Liver (tissue), 8 donors: ENCODE measurements at regions not wholly inside any gene's neighbourhood (a gene's known extent, or its start where the extent isn't known, plus 50 kb on each side); places are given as distances from the start of the nearest gene placed in this dataset.

ENCODE experiments used
- DNase-seq: peaks from one replicate; pipeline ENCODE4 v3.0.0-alpha.2; 2017; ENCODE audit warnings: low spot score
- H3K27ac ChIP-seq, 2 donors: one replicate each; pipeline ENCODE4 v1.7.0; 2013; ENCODE audit warnings: inconsistent platforms in 2 of 2, low read length in 2 of 2, control low read depth in 1 of 2, low read depth in 1 of 2, mild to moderate bottlenecking in 1 of 2
- H3K27me3 ChIP-seq, 4 donors: one replicate each; pipeline versions ENCODE4 v1.6.1 to v1.7.0; 2013; ENCODE audit warnings: low read length in 3 of 4, inconsistent platforms in 1 of 4, mild to moderate bottlenecking in 1 of 4, moderate library complexity in 1 of 4; ENCODE audit not compliant: control insufficient read depth in 4 of 4, insufficient read depth in 4 of 4
- H3K36me3 ChIP-seq, 4 donors: one replicate each; pipeline versions ENCODE4 v1.6.1 to v1.7.0; 2013; ENCODE audit warnings: low read length in 3 of 4, mild to moderate bottlenecking in 3 of 4, low read depth in 1 of 4, moderate library complexity in 1 of 4; ENCODE audit not compliant: control insufficient read depth in 4 of 4, insufficient read depth in 3 of 4
- H3K4me1 ChIP-seq, 4 donors: one replicate each; pipeline versions ENCODE4 v1.6.1 to v1.7.0; 2013; ENCODE audit warnings: low read length in 3 of 4, mild to moderate bottlenecking in 3 of 4, moderate library complexity in 1 of 4; ENCODE audit not compliant: control insufficient read depth in 4 of 4, insufficient read depth in 4 of 4
- H3K4me3 ChIP-seq, 3 donors: one replicate each; pipeline versions ENCODE4 v1.6.1 to v1.7.0; 2013; ENCODE audit warnings: low read length in 3 of 3, control low read depth in 1 of 3, low read depth in 1 of 3, mild to moderate bottlenecking in 1 of 3
- H3K9ac ChIP-seq, 2 donors: one replicate each; pipeline ENCODE4 v1.7.0; 2013; ENCODE audit warnings: low read length in 2 of 2, mild to moderate bottlenecking in 2 of 2, moderate library complexity in 2 of 2, control low read depth in 1 of 2, low read depth in 1 of 2
- H3K9me3 ChIP-seq, 4 donors: one replicate each; pipeline versions ENCODE4 v1.6.1 to v1.7.0; 2013; ENCODE audit warnings: low read length in 3 of 4; ENCODE audit not compliant: control insufficient read depth in 4 of 4
- ATF3 ChIP-seq: IDR thresholded peaks from 2 replicates; pipeline ENCODE4 v1.6.1; 2016; ENCODE audit warnings: antibody characterized with exemption
- EGR1 ChIP-seq, 2 donors: IDR thresholded peaks; 2 replicates each; pipeline ENCODE4 v1.6.1; 2016 to 2018; ENCODE audit warnings: antibody characterized with exemption in 2 of 2, low read depth in 2 of 2
- FOXA1 ChIP-seq: IDR thresholded peaks from 2 replicates; pipeline ENCODE4 v1.6.1; 2016; ENCODE audit warnings: antibody characterized with exemption
- FOXA2 ChIP-seq: IDR thresholded peaks from 2 replicates; pipeline ENCODE4 v1.6.1; 2016; ENCODE audit warnings: antibody characterized with exemption
- GABPA ChIP-seq, 2 donors: IDR thresholded peaks in 1 of 2; conservative IDR thresholded peaks in 1 of 2; 2 replicates each; pipeline ENCODE4 v1.6.1; 2016; ENCODE audit warnings: antibody characterized with exemption in 2 of 2, mild to moderate bottlenecking in 1 of 2, moderate library complexity in 1 of 2
- HNF4A ChIP-seq, 2 donors: conservative IDR thresholded peaks; 2 replicates each; pipeline ENCODE4 v1.6.1; 2016; ENCODE audit warnings: antibody characterized with exemption in 2 of 2, mild to moderate bottlenecking in 2 of 2
- HNF4G ChIP-seq: IDR thresholded peaks from 2 replicates; pipeline ENCODE4 v1.6.1; 2016; ENCODE audit warnings: antibody characterized with exemption
- JUND ChIP-seq, 2 donors: IDR thresholded peaks; 2 replicates each; pipeline ENCODE4 v1.6.1; 2016; ENCODE audit warnings: antibody characterized with exemption in 2 of 2
- NR2F2 ChIP-seq: IDR thresholded peaks from 2 replicates; pipeline ENCODE4 v1.6.1; 2016; ENCODE audit warnings: antibody characterized with exemption
- RAD21 ChIP-seq, 2 donors: IDR thresholded peaks; 2 replicates each; pipeline ENCODE4 v1.6.1; 2016; ENCODE audit warnings: antibody characterized with exemption in 2 of 2, mild to moderate bottlenecking in 2 of 2
- REST ChIP-seq: IDR thresholded peaks from 2 replicates; pipeline ENCODE4 v1.6.1; 2016; ENCODE audit warnings: antibody characterized with exemption, mild to moderate bottlenecking
- RXRA ChIP-seq, 2 donors: IDR thresholded peaks; 2 replicates each; pipeline ENCODE4 v1.6.1; 2017 to 2018; ENCODE audit warnings: antibody characterized with exemption in 2 of 2, mild to moderate bottlenecking in 1 of 2
- SP1 ChIP-seq: IDR thresholded peaks from 2 replicates; pipeline ENCODE4 v1.6.1; 2018; ENCODE audit warnings: antibody characterized with exemption, mild to moderate bottlenecking
- TAF1 ChIP-seq: conservative IDR thresholded peaks from 2 replicates; pipeline ENCODE4 v1.6.1; 2016; ENCODE audit warnings: antibody characterized with exemption, mild to moderate bottlenecking
- YY1 ChIP-seq: IDR thresholded peaks from 2 replicates; pipeline ENCODE4 v1.6.1; 2016; ENCODE audit warnings: antibody characterized with exemption, mild to moderate bottlenecking
- ZBTB33 ChIP-seq: IDR thresholded peaks from 2 replicates; pipeline ENCODE4 v1.6.1; 2016; ENCODE audit warnings: antibody characterized with exemption
- WGBS: extraction: QIAGEN DNeasy Blood & Tissue Kit; methylation state at CpG from one replicate; pipeline ENCODE4 v1.1.7; 2013; 5-methylcytosine and 5-hydroxymethylcytosine counted together
- TF ChIP-seq, protein P1 (sequence below): IDR thresholded peaks from 2 replicates; pipeline ENCODE4 v1.6.1; 2016; ENCODE audit warnings: antibody characterized with exemption
- TF ChIP-seq, protein P2 (sequence below): fragments of 150-350 bp; IDR thresholded peaks from 2 replicates; pipeline ENCODE4 v1.5.1; 2017; ENCODE audit warnings: improper control_type of control experiment, low read depth, low read length; ENCODE audit not compliant: missing input control
- donor health status: healthy.
- donor health status: healthy.
- donor health status: healthy.
- donor health status: healthy.
- donor health status: healthy.

- no peak for DNase-seq
- H3K4me1 ChIP-seq = peaks cover 0 to 3% (median 0%) of the 10 kb centered on the region in 4 donors
- no peaks in the 10 kb centered on the region for H3K36me3 ChIP-seq
- no peaks in the 10 kb centered on the region for H3K9me3 ChIP-seq
- no peak overlapping the region for H3K9ac ChIP-seq
- no peak overlapping the region for H3K4me3 ChIP-seq
- 77% methylated on average over 4 of the region's 4 CpGs for whole genome bisulfite sequencing
- H3K27me3 ChIP-seq = no peaks in the 10 kb centered on the region
- H3K27ac ChIP-seq = no peak overlapping the region
- TF ChIP-seq REST = no peak
- TF ChIP-seq, protein P1, sequence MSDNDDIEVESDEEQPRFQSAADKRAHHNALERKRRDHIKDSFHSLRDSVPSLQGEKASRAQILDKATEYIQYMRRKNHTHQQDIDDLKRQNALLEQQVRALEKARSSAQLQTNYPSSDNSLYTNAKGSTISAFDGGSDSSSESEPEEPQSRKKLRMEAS = no peak
These were observed 194.6 kb upstream of the TMEM72 start for GRCh38 chr10:44716470-44717015.

- H3K36me3 ChIP-seq = no peaks in the 10 kb centered on the region
- TF ChIP-seq HNF4G (no peak), ZBTB33 (no peak), YY1 (no peak), TAF1 (no peak), NR2F2 (no peak), ATF3 (no peak), FOXA1 (no peak), SP1 (no peak), RXRA (IDR thresholded peaks at IDR 0.05) (no peak), EGR1 (IDR thresholded peaks at IDR 0.05; ENCODE audit: low read depth in 2 of 2) (no peak), HNF4A (conservative IDR thresholded peaks at IDR 0.05) (no peak), GABPA (IDR thresholded peaks at IDR 0.05 in 1 of 2, conservative IDR thresholded peaks at IDR 0.05 in 1 of 2) (no peak), REST (no peak), JUND (IDR thresholded peaks at IDR 0.05) (no peak), FOXA2 (no peak), RAD21 (IDR thresholded peaks at IDR 0.05) (no peak)
- TF ChIP-seq, protein P2, sequence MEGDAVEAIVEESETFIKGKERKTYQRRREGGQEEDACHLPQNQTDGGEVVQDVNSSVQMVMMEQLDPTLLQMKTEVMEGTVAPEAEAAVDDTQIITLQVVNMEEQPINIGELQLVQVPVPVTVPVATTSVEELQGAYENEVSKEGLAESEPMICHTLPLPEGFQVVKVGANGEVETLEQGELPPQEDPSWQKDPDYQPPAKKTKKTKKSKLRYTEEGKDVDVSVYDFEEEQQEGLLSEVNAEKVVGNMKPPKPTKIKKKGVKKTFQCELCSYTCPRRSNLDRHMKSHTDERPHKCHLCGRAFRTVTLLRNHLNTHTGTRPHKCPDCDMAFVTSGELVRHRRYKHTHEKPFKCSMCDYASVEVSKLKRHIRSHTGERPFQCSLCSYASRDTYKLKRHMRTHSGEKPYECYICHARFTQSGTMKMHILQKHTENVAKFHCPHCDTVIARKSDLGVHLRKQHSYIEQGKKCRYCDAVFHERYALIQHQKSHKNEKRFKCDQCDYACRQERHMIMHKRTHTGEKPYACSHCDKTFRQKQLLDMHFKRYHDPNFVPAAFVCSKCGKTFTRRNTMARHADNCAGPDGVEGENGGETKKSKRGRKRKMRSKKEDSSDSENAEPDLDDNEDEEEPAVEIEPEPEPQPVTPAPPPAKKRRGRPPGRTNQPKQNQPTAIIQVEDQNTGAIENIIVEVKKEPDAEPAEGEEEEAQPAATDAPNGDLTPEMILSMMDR = no peak
- TF ChIP-seq, protein P1 = no peak
- no peak overlapping the region for H3K9ac ChIP-seq
- H3K4me3 ChIP-seq = no peak overlapping the region
- H3K27me3 ChIP-seq = no peaks in the 10 kb centered on the region
- no peak overlapping the region for H3K27ac ChIP-seq
- no peaks in the 10 kb centered on the region for H3K4me1 ChIP-seq
- no peaks in the 10 kb centered on the region for H3K9me3 ChIP-seq
- WGBS = 76% methylated on average over 3 of the region's 3 CpGs
- DNase-seq = no peak
These were observed 188.1 kb upstream of the TMEM72 start for GRCh38 chr10:44723082-44723481.
